IMR-90 (cell line): ENCODE measurements at regions not wholly inside any gene's neighbourhood (a gene's known extent, or its start where the extent isn't known, plus 50 kb on each side); places are given as distances from the start of the nearest gene placed in this dataset.

ENCODE experiments used
- ATAC-seq: fragments of 200-7000 bp; cut with Tn5 transposase; 2 replicates; pipeline ENCODE4 v1.9.1; 2020; ENCODE audit warnings: low read depth, mild to moderate bottlenecking, moderate library complexity
- BruUV-seq: library from RNA; stranded (reverse); fragments of 400-500 nt; replicated peaks from 2 replicates; lab custom pipeline; 2021; lab: Mats Ljungman, UMichigan
- CTCF ChIA-PET: fragments of 300-600 bp; formaldehyde crosslinking; extraction: SDS; loops from one replicate; lab custom pipeline; 2021; ENCODE audit warnings: antibody characterized with exemption; lab: Yijun Ruan, JAX
- POLR2A ChIA-PET: fragments of 300-600 bp; sonication (Branson Sonifier 250); formaldehyde crosslinking; loops from one replicate; lab custom pipeline; 2022; ENCODE audit warnings: antibody characterized with exemption; ENCODE audit not compliant: unreplicated experiment; lab: Charles Lee
- DNase-seq: peaks from one replicate; pipeline ENCODE4 v3.0.0; 2013
- H2AFZ ChIP-seq: replicated peaks from 2 replicates; pipeline ENCODE3; 2013; ENCODE audit warnings: low read length, mild to moderate bottlenecking; ENCODE audit not compliant: poor library complexity
- H2AK5ac ChIP-seq: 2 replicates; pipeline ENCODE4 v1.6.1; 2013; ENCODE audit warnings: low read depth, low read length, inconsistent platforms
- H2AK9ac ChIP-seq: replicated peaks from 2 replicates; pipeline ENCODE3; 2013; ENCODE audit warnings: mild to moderate bottlenecking, low read depth, low read length, moderate library complexity; ENCODE audit not compliant: poor library complexity
- H2BK120ac ChIP-seq: 2 replicates; pipeline ENCODE4 v1.6.1; 2013; ENCODE audit warnings: low read depth, low read length, inconsistent platforms
- H2BK15ac ChIP-seq: 3 replicates; pipeline ENCODE4 v1.6.1; 2013; ENCODE audit warnings: low read depth, low read length, inconsistent platforms
- H2BK20ac ChIP-seq: 2 replicates; pipeline ENCODE4 v1.6.1; 2013; ENCODE audit warnings: low read depth, mild to moderate bottlenecking, inconsistent platforms, low read length, moderate library complexity
- H2BK5ac ChIP-seq: 2 replicates; pipeline ENCODE4 v1.6.1; 2013; ENCODE audit warnings: mild to moderate bottlenecking, low read depth, low read length, inconsistent platforms; ENCODE audit not compliant: poor library complexity, severe bottlenecking
- H3K14ac ChIP-seq: replicated peaks from 2 replicates; pipeline ENCODE4 v1.6.1; 2013; ENCODE audit warnings: low read depth, low read length, inconsistent platforms
- H3K18ac ChIP-seq: 2 replicates; pipeline ENCODE4 v1.6.1; 2013; ENCODE audit warnings: low read depth, low read length, control low read depth
- H3K23ac ChIP-seq: 2 replicates; pipeline ENCODE4 v1.6.1; 2013; ENCODE audit warnings: low read depth, low read length, inconsistent platforms
- H3K27ac ChIP-seq: 2 replicates; pipeline ENCODE4 v1.5.1; 2013; ENCODE audit warnings: mild to moderate bottlenecking, control low read depth, low read length; ENCODE audit not compliant: insufficient read depth
- H3K27me3 ChIP-seq: 2 replicates; pipeline ENCODE4 v1.6.1; 2013; ENCODE audit warnings: low read length; ENCODE audit not compliant: control insufficient read depth, insufficient read depth
- H3K36me3 ChIP-seq: 2 replicates; pipeline ENCODE4 v1.6.1; 2013; ENCODE audit warnings: low read length, mixed read lengths; ENCODE audit not compliant: control insufficient read depth, insufficient read depth
- H3K4ac ChIP-seq: 2 replicates; pipeline ENCODE4 v1.6.1; 2013; ENCODE audit warnings: low read depth, low read length, inconsistent platforms
- H3K4me1 ChIP-seq: 2 replicates; pipeline ENCODE4 v1.6.1; 2013; ENCODE audit warnings: low read length, mixed read lengths; ENCODE audit not compliant: control insufficient read depth, insufficient read depth
- H3K4me2 ChIP-seq: 2 replicates; pipeline ENCODE4 v1.6.1; 2013; ENCODE audit warnings: low read depth, mild to moderate bottlenecking, control low read depth, low read length, moderate library complexity
- H3K4me3 ChIP-seq: 2 replicates; pipeline ENCODE4 v1.5.1; 2013; ENCODE audit warnings: low read depth, mild to moderate bottlenecking, control low read depth, low read length, moderate library complexity; ENCODE audit not compliant: insufficient read depth
- H3K56ac ChIP-seq: 2 replicates; pipeline ENCODE4 v1.6.1; 2013; ENCODE audit warnings: low read length, inconsistent platforms; ENCODE audit not compliant: insufficient read depth; ENCODE audit errors: extremely low read depth
- H3K79me1 ChIP-seq, 2 experiments: 2 replicates each; pipeline ENCODE4 v1.6.1; 2013; ENCODE audit warnings: low read length in 2 of 2, inconsistent platforms in 1 of 2, low read depth in 1 of 2
- H3K9ac ChIP-seq: 2 replicates; pipeline ENCODE4 v1.6.1; 2013; ENCODE audit warnings: low read depth, low read length, control low read depth
- H3K9me1 ChIP-seq: 2 replicates; pipeline ENCODE4 v1.6.1; 2013; ENCODE audit warnings: low read length, inconsistent platforms; ENCODE audit not compliant: insufficient read depth
- H3K9me3 ChIP-seq: 2 replicates; pipeline ENCODE4 v1.6.1; 2013; ENCODE audit warnings: low read length; ENCODE audit not compliant: control insufficient read depth, insufficient read depth
- H4K20me1 ChIP-seq: 2 replicates; pipeline ENCODE4 v1.6.1; 2013; ENCODE audit warnings: low read length, inconsistent platforms; ENCODE audit not compliant: insufficient read depth
- H4K5ac ChIP-seq: 2 replicates; pipeline ENCODE4 v1.6.1; 2013; ENCODE audit warnings: mild to moderate bottlenecking, low read depth, low read length, control low read depth
- H4K8ac ChIP-seq, 2 experiments: 2 replicates each; pipeline ENCODE4 v1.6.1; 2013; ENCODE audit warnings: low read depth in 2 of 2, low read length in 2 of 2, control low read depth in 1 of 2, inconsistent platforms in 1 of 2
- H4K91ac ChIP-seq: 2 replicates; pipeline ENCODE4 v1.6.1; 2013; ENCODE audit warnings: low read depth, low read length, inconsistent platforms; ENCODE audit not compliant: insufficient read depth
- MAFK ChIP-seq: IDR thresholded peaks from 2 replicates; pipeline ENCODE4 v1.6.1; 2012; ENCODE audit warnings: low read depth, low read length, improper control_type of control experiment
- WGBS, 2 experiments: methylation state at CpG; one replicate each; pipeline versions ENCODE4 v1.1.5 to v1.1.7; 2013; ENCODE audit warnings: missing lambda C conversion rate in 2 of 2; ENCODE audit not compliant: insufficient read length in 1 of 2; ENCODE audit errors: extremely low coverage in 2 of 2; 5-methylcytosine and 5-hydroxymethylcytosine counted together
- dilution Hi-C: fragments of 300-500 bp; cut with HindIII; formaldehyde crosslinking; loops from one replicate; pipeline ENCODE4 v1.14.3; 2018; ENCODE audit warnings: low sequenced_read_pairs; ENCODE audit not compliant: unreplicated experiment
- in situ Hi-C: fragments of 300-500 bp; cut with MboI; formaldehyde crosslinking; loops from 3 replicates; pipeline ENCODE4 v1.14.3; 2019; ENCODE audit warnings: low sequenced_read_pairs, inconsistent platforms, mixed read lengths
- intact Hi-C: fragments of 100-400 bp; cut with micrococcal nuclease; formaldehyde crosslinking; loops from 2 replicates; pipeline ENCODE4 v1.10.0; 2022

GRCh38 chr20:3296261-3297078 is 57.5 kb upstream of the SLC4A11 start:
- 92% methylated on average over 2 of the region's 12 CpGs; no CpG with 5 or more reads in 1 of the 2 experiments for WGBS, 2 experiments
- no peak overlapping the region for H3K23ac ChIP-seq
- H2AK9ac ChIP-seq, result no peak overlapping the region
- H4K91ac ChIP-seq, result no peak overlapping the region
- H2BK120ac ChIP-seq, result no peak overlapping the region
- BruUV-seq, result no TSS peak
- H4K20me1 ChIP-seq, result no peaks in the 10 kb centered on the region
- H3K27ac ChIP-seq, result no peak overlapping the region
- no peaks in the 10 kb centered on the region for H3K4me1 ChIP-seq
- H4K8ac ChIP-seq, result no peak overlapping the region
- no peak overlapping the region for H3K4ac ChIP-seq
- no peak overlapping the region; the same call in 1 of the 2 replicates for H3K56ac ChIP-seq
- ATAC-seq (no peak), DNase-seq (no peak)
- in situ Hi-C loops, result no loop called here
- no peak overlapping the region for H2BK5ac ChIP-seq
- ChIA-PET CTCF (no interaction called here), POLR2A (no interaction called here)
- H2BK20ac ChIP-seq, result no peak overlapping the region
- H3K79me1 ChIP-seq, result no peaks in the 10 kb centered on the region
- H3K4me3 ChIP-seq, result no peak overlapping the region
- peaks cover 3% of the 10 kb centered on the region; the same call in 1 of the 2 replicates for H3K9me1 ChIP-seq
- H3K18ac ChIP-seq, result no peak overlapping the region
- H3K9ac ChIP-seq, result no peak overlapping the region
- H2BK15ac ChIP-seq, result no peak overlapping the region
- H4K5ac ChIP-seq, result no peak overlapping the region
- no peak for TF ChIP-seq MAFK
- dilution Hi-C loops, result no loop called here
- H2AFZ ChIP-seq, result no peak overlapping the region
- peaks cover 38% of the 10 kb centered on the region for H3K36me3 ChIP-seq
- no peak overlapping the region for H2AK5ac ChIP-seq
- intact Hi-C loops, result no loop called here
- no peaks in the 10 kb centered on the region for H3K9me3 ChIP-seq
- no peaks in the 10 kb centered on the region for H3K27me3 ChIP-seq
- H3K14ac ChIP-seq, result no peak overlapping the region
- H3K4me2 ChIP-seq, result no peak overlapping the region
